ENCODE measurements at regions not wholly inside any gene's neighbourhood (a gene's known extent, or its start where the extent isn't known, plus 50 kb on each side); places are given as distances from the start of the nearest gene placed in this dataset.

- ATAC-seq (replicated peaks) (no peak), DNase-seq (no peak)
- Mint-ChIP-seq H3K4me3 (no peak overlapping the region), H3K27ac (no peak overlapping the region), H3K36me3 (ENCODE audit: insufficient read depth) (no peaks in the 10 kb centered on the region), H3K9me3 (peaks cover 0 to 7% of the 10 kb centered on the region in 2 donors), H3K4me1 (ENCODE audit: low read depth in 2 of 2) (peaks cover 0 to 2% of the 10 kb centered on the region in 2 donors), H3K27me3 (peaks cover 31 to 41% of the 10 kb centered on the region in 2 donors)
Observed at GRCh38 chr2:172370821-172371455, 56.4 kb upstream of the ITGA6 start.

GRCh38 chr2:172372436-172372835 is 55.0 kb upstream of the ITGA6 start:
- H3K4me1 Mint-ChIP-seq (ENCODE audit: low read depth in 2 of 2): peaks cover 0 to 2% of the 10 kb centered on the region in 2 donors
- H3K27me3 Mint-ChIP-seq: peaks cover 33 to 46% of the 10 kb centered on the region in 2 donors
- peaks cover 0 to 7% of the 10 kb centered on the region in 2 donors for H3K9me3 Mint-ChIP-seq
- no peak overlapping the region for H3K4me3 Mint-ChIP-seq
- no peak for ATAC-seq (replicated peaks)
- no peak for DNase-seq
- no peaks in the 10 kb centered on the region for H3K36me3 Mint-ChIP-seq (ENCODE audit: insufficient read depth)
- no peak overlapping the region for H3K27ac Mint-ChIP-seq

- DNase-seq (no peak), ATAC-seq (replicated peaks) (no peak)
- Mint-ChIP-seq H3K4me1 (ENCODE audit: low read depth in 2 of 2) (peaks cover 0 to 2% of the 10 kb centered on the region in 2 donors), H3K36me3 (ENCODE audit: insufficient read depth) (no peaks in the 10 kb centered on the region), H3K27me3 (peaks cover 33 to 52% of the 10 kb centered on the region in 2 donors), H3K9me3 (peaks cover 0 to 7% of the 10 kb centered on the region in 2 donors), H3K27ac (no peak overlapping the region), H3K4me3 (no peak overlapping the region)
Observed at GRCh38 chr2:172373076-172373475, 54.3 kb upstream of the ITGA6 start.

GRCh38 chr2:172373766-172374165 is 53.6 kb upstream of the ITGA6 start:
- ATAC-seq (replicated peaks) (no peak), DNase-seq (no peak)
- Mint-ChIP-seq H3K4me1 (ENCODE audit: low read depth in 2 of 2) (peaks cover 0 to 2% of the 10 kb centered on the region in 2 donors), H3K27me3 (peaks cover 33 to 59% of the 10 kb centered on the region in 2 donors), H3K36me3 (ENCODE audit: insufficient read depth) (no peaks in the 10 kb centered on the region), H3K9me3 (peaks cover 0 to 7% of the 10 kb centered on the region in 2 donors), H3K27ac (no peak overlapping the region), H3K4me3 (no peak overlapping the region)

GRCh38 chr2:172374318-172375240 is 52.8 kb upstream of the ITGA6 start:
- H3K9me3 Mint-ChIP-seq: peaks cover 2 to 5% of the 10 kb centered on the region in 2 donors
- peaks cover 0 to 2% of the 10 kb centered on the region in 2 donors for H3K4me1 Mint-ChIP-seq (ENCODE audit: low read depth in 2 of 2)
- no peak overlapping the region for H3K27ac Mint-ChIP-seq
- no peak for DNase-seq
- no peak for ATAC-seq (replicated peaks)
- no peaks in the 10 kb centered on the region for H3K36me3 Mint-ChIP-seq (ENCODE audit: insufficient read depth)
- H3K4me3 Mint-ChIP-seq: no peak overlapping the region
- peaks cover 26 to 68% of the 10 kb centered on the region in 2 donors for H3K27me3 Mint-ChIP-seq

GRCh38 chr2:172375251-172375650 is 52.1 kb upstream of the ITGA6 start:
- Mint-ChIP-seq H3K36me3 (ENCODE audit: insufficient read depth) (no peaks in the 10 kb centered on the region), H3K27ac (no peak overlapping the region), H3K4me1 (ENCODE audit: low read depth in 2 of 2) (peaks cover 0 to 2% of the 10 kb centered on the region in 2 donors), H3K4me3 (no peak overlapping the region), H3K9me3 (peaks cover 2 to 5% of the 10 kb centered on the region in 2 donors), H3K27me3 (peaks cover 25 to 69% of the 10 kb centered on the region in 2 donors)
- no peak for DNase-seq
- ATAC-seq (replicated peaks): no peak

- DNase-seq: no peak
- peaks cover 25 to 69% of the 10 kb centered on the region in 2 donors for H3K27me3 Mint-ChIP-seq
- ATAC-seq (replicated peaks): no peak
- peaks cover 0 to 2% of the 10 kb centered on the region in 2 donors for H3K4me1 Mint-ChIP-seq (ENCODE audit: low read depth in 2 of 2)
- H3K36me3 Mint-ChIP-seq (ENCODE audit: insufficient read depth): no peaks in the 10 kb centered on the region
- H3K4me3 Mint-ChIP-seq: no peak overlapping the region
- H3K27ac Mint-ChIP-seq: no peak overlapping the region
- peaks cover 2 to 5% of the 10 kb centered on the region in 2 donors for H3K9me3 Mint-ChIP-seq
Observed at GRCh38 chr2:172376016-172376415, 51.4 kb upstream of the ITGA6 start.

GRCh38 chr2:172376505-172377125 is 50.8 kb upstream of the ITGA6 start:
- DNase-seq (no peak), ATAC-seq (replicated peaks) (no peak)
- peaks cover 25 to 67% of the 10 kb centered on the region in 2 donors for H3K27me3 Mint-ChIP-seq
- H3K36me3 Mint-ChIP-seq (ENCODE audit: insufficient read depth): no peaks in the 10 kb centered on the region
- no peak overlapping the region for H3K4me3 Mint-ChIP-seq
- H3K27ac Mint-ChIP-seq: no peak overlapping the region
- peaks cover 2 to 5% of the 10 kb centered on the region in 2 donors for H3K9me3 Mint-ChIP-seq
- H3K4me1 Mint-ChIP-seq (ENCODE audit: low read depth in 2 of 2): no peaks in the 10 kb centered on the region

- no peak for DNase-seq
- Mint-ChIP-seq H3K9me3 (peaks cover 2 to 5% of the 10 kb centered on the region in 2 donors), H3K4me3 (no peak overlapping the region), H3K27me3 (peaks cover 25 to 66% of the 10 kb centered on the region in 2 donors), H3K4me1 (ENCODE audit: low read depth in 2 of 2) (no peaks in the 10 kb centered on the region), H3K27ac (no peak overlapping the region), H3K36me3 (ENCODE audit: insufficient read depth) (no peaks in the 10 kb centered on the region)
- no peak for ATAC-seq (replicated peaks)
Observed at GRCh38 chr2:172377408-172377807, 50.0 kb upstream of the ITGA6 start.

Data from effector memory CD8-positive, alpha-beta T cell (primary cell).